HepG2 (cell line): ENCODE measurements at regions not wholly inside any gene's neighbourhood (a gene's known extent, or its start where the extent isn't known, plus 50 kb on each side); places are given as distances from the start of the nearest gene placed in this dataset.

Experiments
- ATAC-seq: fragments of 200-7000 bp; cut with Tn5 transposase; 3 replicates; pipeline ENCODE4 v1.9.1; 2020; ENCODE audit warnings: mild to moderate bottlenecking, moderate library complexity
- BruUV-seq: library from RNA; stranded (reverse); fragments of 400-500 nt; replicated peaks from 2 replicates; lab custom pipeline; 2021; lab: Mats Ljungman, UMichigan
- CTCF ChIA-PET: fragments of 300-600 bp; formaldehyde crosslinking; extraction: SDS; loops from one replicate; lab custom pipeline; 2021; ENCODE audit warnings: low total read pairs, inconsistent platforms, low intra/inter-chr PET ratio; lab: Yijun Ruan, JAX
- POLR2A ChIA-PET: fragments of 350-600 bp; sonication (Branson Sonifier 250); formaldehyde crosslinking; loops from one replicate; lab custom pipeline; 2020; ENCODE audit warnings: antibody characterized with exemption, inconsistent platforms; lab: Yijun Ruan, JAX
- DNase-seq: peaks from one replicate; pipeline ENCODE4 v3.0.0-alpha.2; 2015; ENCODE audit warnings: low spot score
- FAIRE-seq: peaks from 3 replicates; lab custom pipeline; 2011; peaks lifted over from hg19 to GRCh38; lab: Jason Lieb, UNC
- H2AFZ ChIP-seq: one replicate; pipeline ENCODE4 v1.6.1; 2011; ENCODE audit warnings: low read length, inconsistent platforms
- H3K27ac ChIP-seq: fragments of 300-600 bp; 3 replicates; pipeline ENCODE4 v1.8.0; 2011; ENCODE audit warnings: mixed run types, mild to moderate bottlenecking, mixed read lengths, low read length, inconsistent platforms; ENCODE audit not compliant: insufficient read depth; ENCODE audit errors: extremely low read length
- H3K27me3 ChIP-seq, 2 experiments: fragments of 200-600 bp in 1 of 2; 2 replicates in 1 of 2; 3 replicates in 1 of 2; pipeline versions ENCODE4 v1.6.0 to v1.8.0; 2011; ENCODE audit warnings: low read length in 2 of 2, mild to moderate bottlenecking in 2 of 2, moderate library complexity in 2 of 2, inconsistent platforms in 1 of 2; ENCODE audit not compliant: insufficient read depth in 2 of 2, control insufficient read depth in 1 of 2
- H3K36me3 ChIP-seq, 2 experiments: fragments of 200-600 bp in 1 of 2; replicated peaks in 1 of 2; 2 replicates in 1 of 2; 3 replicates in 1 of 2; pipeline versions ENCODE4 v1.5.1 to v1.8.0; 2011; ENCODE audit warnings: low read length in 2 of 2, inconsistent platforms in 1 of 2; ENCODE audit not compliant: insufficient read depth in 2 of 2, control insufficient read depth in 1 of 2
- H3K4me1 ChIP-seq: 2 replicates; pipeline ENCODE4 v1.5.1; 2012; ENCODE audit warnings: low read length, inconsistent platforms; ENCODE audit not compliant: insufficient read depth
- H3K4me2 ChIP-seq: 2 replicates; pipeline ENCODE4 v1.6.0; 2011; ENCODE audit warnings: low read depth, low read length, inconsistent platforms
- H3K4me3 ChIP-seq, 3 experiments: fragments of 200-600 bp in 1 of 3; sonication (generic), shearing (Covaris generic) in 1 of 3; replicated peaks in 1 of 3; 2 replicates each; pipeline ENCODE4 v1.5.1; 2011 to 2016; ENCODE audit warnings: low read length in 3 of 3, inconsistent platforms in 2 of 3, low read depth in 2 of 3, mild to moderate bottlenecking in 2 of 3, control low read depth in 1 of 3, mixed read lengths in 1 of 3; ENCODE audit not compliant: insufficient read depth in 1 of 3
- H3K79me2 ChIP-seq: one replicate; pipeline ENCODE4 v1.6.1; 2011; ENCODE audit warnings: low read length, inconsistent platforms; ENCODE audit not compliant: insufficient read depth
- H3K9ac ChIP-seq: 2 replicates; pipeline ENCODE4 v1.6.0; 2011; ENCODE audit warnings: mild to moderate bottlenecking, low read depth, low read length, inconsistent platforms; ENCODE audit not compliant: insufficient read depth
- H3K9me3 ChIP-seq: 2 replicates; pipeline ENCODE4 v1.5.1; 2012; ENCODE audit warnings: mild to moderate bottlenecking, low read length
- H4K20me1 ChIP-seq: 2 replicates; pipeline ENCODE4 v1.6.0; 2011; ENCODE audit warnings: inconsistent platforms, mild to moderate bottlenecking, low read length, moderate library complexity; ENCODE audit not compliant: insufficient read depth
- CBX2 ChIP-seq, 2 experiments: fragments of 200-600 bp in 1 of 2; sonication (generic); formaldehyde crosslinking in 1 of 2; IDR thresholded peaks; 2 replicates each; pipeline versions ENCODE4 v1.7.0 to v1.8.1; 2018 to 2022; ENCODE audit warnings: low read depth in 2 of 2, low read length in 1 of 2, mild to moderate bottlenecking in 1 of 2, missing genetic modification reagents in 1 of 2
- DNMT3B ChIP-seq: conservative IDR thresholded peaks from 2 replicates; pipeline ENCODE4 v1.6.1; 2016; ENCODE audit warnings: missing biosample characterization, control low read depth
- ELF4 ChIP-seq: sonication (generic); formaldehyde crosslinking; IDR thresholded peaks from 2 replicates; pipeline ENCODE4 v1.5.0; 2020; ENCODE audit warnings: missing genetic modification reagents, mild to moderate bottlenecking, moderate library complexity, borderline replicate concordance
- TCF7L2 ChIP-seq: IDR thresholded peaks from 2 replicates; pipeline ENCODE4 v1.6.1; 2011; ENCODE audit warnings: mild to moderate bottlenecking, low read depth, low read length, moderate library complexity
- ZNF660 ChIP-seq: sonication (generic); formaldehyde crosslinking; IDR thresholded peaks from 2 replicates; pipeline ENCODE4 v1.5.1; 2020; ENCODE audit warnings: mild to moderate bottlenecking, low read depth, missing genetic modification reagents, borderline replicate concordance
- ZNF781 ChIP-seq: sonication (generic); formaldehyde crosslinking; IDR thresholded peaks from 2 replicates; pipeline ENCODE4 v1.5.1; 2020; ENCODE audit warnings: borderline replicate concordance, mild to moderate bottlenecking, missing genetic modification reagents; ENCODE audit errors: not compliant biosample characterization
- WGBS: methylation state at CpG from one replicate; pipeline ENCODE4 v1.1.6; 2017; ENCODE audit warnings: low lambda C conversion rate; 5-methylcytosine and 5-hydroxymethylcytosine counted together
- in situ Hi-C: cut with HindIII; loops from 2 replicates; pipeline ENCODE4 v1.10.0; 2017; ENCODE audit warnings: low pct_unique_long_range_greater_than_20kb; ENCODE audit not compliant: extremely low pct_ligation_motif_present
- intact Hi-C: fragments of 100-400 bp; cut with micrococcal nuclease; formaldehyde crosslinking; loops from one replicate; pipeline ENCODE4 v1.10.0; 2022; ENCODE audit not compliant: unreplicated experiment
- TF ChIP-seq, protein P1 (sequence below): sonication (generic); formaldehyde crosslinking; IDR thresholded peaks from 2 replicates; pipeline ENCODE4 v1.4.0; 2020; ENCODE audit warnings: mild to moderate bottlenecking, missing genetic modification reagents
- TF ChIP-seq, protein P2 (sequence below): sonication (generic); formaldehyde crosslinking; IDR thresholded peaks from 2 replicates; pipeline ENCODE4 v1.4.0; 2020; ENCODE audit warnings: missing genetic modification reagents, borderline replicate concordance

DNA sequence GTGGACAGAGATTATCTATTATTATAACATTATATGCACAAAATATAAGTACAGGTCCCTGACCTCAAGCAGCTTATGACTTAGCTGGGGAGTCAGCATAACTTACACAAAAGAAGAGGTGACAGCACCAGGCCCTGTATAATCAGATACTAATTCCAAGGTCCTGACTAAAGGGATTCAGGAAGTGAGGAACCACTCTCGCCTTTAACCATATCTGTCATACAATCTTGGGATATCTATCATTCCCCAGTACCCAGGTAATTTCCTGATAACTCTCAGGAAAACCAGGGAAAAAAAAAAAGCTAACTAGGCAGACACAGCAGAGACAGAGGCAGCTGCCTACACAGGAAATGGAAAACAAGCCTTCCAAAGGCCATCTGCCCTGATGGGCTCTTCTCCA lies 78.5 kb upstream of the CAMK1G start:
- no peak overlapping the region for H3K4me2 ChIP-seq
- in situ Hi-C loops, result no loop called here
- ATAC-seq, result no peak
- FAIRE-seq, result no peak
- no peaks in the 10 kb centered on the region for H3K27me3 ChIP-seq
- H3K36me3 ChIP-seq, result no peaks in the 10 kb centered on the region
- WGBS, result 0% methylated on average over 1 of the region's 1 CpG
- intact Hi-C loops, result no loop called here
- CTCF ChIA-PET, result no interaction called here
- H2AFZ ChIP-seq, result no peak overlapping the region
- peaks cover 20% of the 10 kb centered on the region for H3K9me3 ChIP-seq
- no peak for TF ChIP-seq DNMT3B
- no peak for TF ChIP-seq ZNF781 (CRISPR knock-in tag)
- TF ChIP-seq, protein P1, sequence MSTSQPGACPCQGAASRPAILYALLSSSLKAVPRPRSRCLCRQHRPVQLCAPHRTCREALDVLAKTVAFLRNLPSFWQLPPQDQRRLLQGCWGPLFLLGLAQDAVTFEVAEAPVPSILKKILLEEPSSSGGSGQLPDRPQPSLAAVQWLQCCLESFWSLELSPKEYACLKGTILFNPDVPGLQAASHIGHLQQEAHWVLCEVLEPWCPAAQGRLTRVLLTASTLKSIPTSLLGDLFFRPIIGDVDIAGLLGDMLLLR (CRISPR knock-in tag), result no peak
- TF ChIP-seq ELF4 (CRISPR knock-in tag), result no peak
- no peak for TF ChIP-seq CBX2 (IDR thresholded peaks at IDR 0.05; ENCODE audit: low read depth, low read length)
- TF ChIP-seq CBX2 (CRISPR knock-in tag; IDR thresholded peaks at IDR 0.05; ENCODE audit: low read depth), result no peak
- TF ChIP-seq, all 625 proteins: peak for 0
- H3K79me2 ChIP-seq, result no peaks in the 10 kb centered on the region
- H3K4me3 ChIP-seq, result no peak overlapping the region
- no peaks in the 10 kb centered on the region for H4K20me1 ChIP-seq
- DNase-seq, result no peak
- no peak overlapping the region for H3K27ac ChIP-seq
- POLR2A ChIA-PET, result no interaction called here
- no TSS peak for BruUV-seq
- no peak overlapping the region for H3K9ac ChIP-seq
- H3K4me1 ChIP-seq, result no peaks in the 10 kb centered on the region

DNA sequence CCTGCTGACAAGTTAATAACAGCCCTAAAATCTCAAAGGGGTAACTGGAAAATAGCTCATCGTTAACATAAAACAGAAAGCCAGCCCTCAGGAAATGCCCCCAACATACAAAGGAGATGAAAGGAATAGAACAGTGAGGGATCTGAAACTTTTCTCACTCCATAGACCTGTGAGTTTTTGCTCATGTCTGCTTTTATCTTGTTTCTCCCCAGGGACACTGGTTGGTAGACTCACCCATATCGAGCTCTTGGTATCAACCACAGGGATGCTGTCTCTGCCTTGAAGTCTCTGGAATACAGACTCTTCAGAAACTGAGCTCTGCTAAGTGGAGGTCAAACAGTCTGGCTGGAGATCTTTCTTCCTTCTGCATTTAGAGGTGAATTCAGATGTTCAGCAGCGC lies 77.4 kb upstream of the CAMK1G start:
- no peak overlapping the region for H3K9ac ChIP-seq
- no peaks in the 10 kb centered on the region for H3K4me1 ChIP-seq
- no peak for TF ChIP-seq TCF7L2
- no peak for TF ChIP-seq ZNF660 (CRISPR knock-in tag)
- TF ChIP-seq, protein P2, sequence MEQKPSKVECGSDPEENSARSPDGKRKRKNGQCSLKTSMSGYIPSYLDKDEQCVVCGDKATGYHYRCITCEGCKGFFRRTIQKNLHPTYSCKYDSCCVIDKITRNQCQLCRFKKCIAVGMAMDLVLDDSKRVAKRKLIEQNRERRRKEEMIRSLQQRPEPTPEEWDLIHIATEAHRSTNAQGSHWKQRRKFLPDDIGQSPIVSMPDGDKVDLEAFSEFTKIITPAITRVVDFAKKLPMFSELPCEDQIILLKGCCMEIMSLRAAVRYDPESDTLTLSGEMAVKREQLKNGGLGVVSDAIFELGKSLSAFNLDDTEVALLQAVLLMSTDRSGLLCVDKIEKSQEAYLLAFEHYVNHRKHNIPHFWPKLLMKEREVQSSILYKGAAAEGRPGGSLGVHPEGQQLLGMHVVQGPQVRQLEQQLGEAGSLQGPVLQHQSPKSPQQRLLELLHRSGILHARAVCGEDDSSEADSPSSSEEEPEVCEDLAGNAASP (CRISPR knock-in tag), result no peak
- H2AFZ ChIP-seq, result no peak overlapping the region
- H4K20me1 ChIP-seq, result no peaks in the 10 kb centered on the region
- H3K4me2 ChIP-seq, result no peak overlapping the region
- no peaks in the 10 kb centered on the region for H3K36me3 ChIP-seq
- H3K79me2 ChIP-seq, result no peaks in the 10 kb centered on the region
- no peak overlapping the region for H3K27ac ChIP-seq
- peaks cover 11% of the 10 kb centered on the region for H3K9me3 ChIP-seq
- in situ Hi-C loops (no loop called here), intact Hi-C loops (no loop called here)
- POLR2A ChIA-PET, result no interaction called here
- 0% methylated on average over 3 of the region's 3 CpGs for WGBS
- ATAC-seq, result no peak
- no peaks in the 10 kb centered on the region for H3K27me3 ChIP-seq
- FAIRE-seq, result no peak
- BruUV-seq, result no TSS peak
- H3K4me3 ChIP-seq, result no peak overlapping the region
- no peak for DNase-seq
- CTCF ChIA-PET, result no interaction called here
